Activated naive CD4-positive, alpha-beta T cell treated with anti-CD3 and anti-CD28 coated beads for 36 hours (primary cell): ENCODE measurements at regions not wholly inside any gene's neighbourhood (a gene's known extent, or its start where the extent isn't known, plus 50 kb on each side); places are given as distances from the start of the nearest gene placed in this dataset.
"Not testable (repeated sequence)": the region's sequence is repeated elsewhere in the genome, so short reads cannot be mapped to it uniquely, and the experiment has no call there.

Source experiments
- CTCF ChIA-PET: fragments of 350-600 bp; sonication (Branson Sonifier 250); formaldehyde crosslinking; loops from one replicate; lab custom pipeline; 2021; ENCODE audit warnings: antibody characterized with exemption; lab: Charles Lee
- DNase-seq: peaks from one replicate; pipeline ENCODE4 v3.0.0-alpha.2; 2020
- H3K27ac Mint-ChIP-seq: one replicate; pipeline ENCODE4 v1.8.0; 2021; ENCODE audit warnings: mild to moderate bottlenecking, mixed read lengths
- H3K27me3 Mint-ChIP-seq: one replicate; pipeline ENCODE4 v1.8.0; 2021; ENCODE audit warnings: low read depth, mixed read lengths
- H3K36me3 Mint-ChIP-seq: one replicate; pipeline ENCODE4 v1.8.0; 2021; ENCODE audit warnings: low read depth, mixed read lengths
- H3K4me1 Mint-ChIP-seq: one replicate; pipeline ENCODE4 v1.8.0; 2021; ENCODE audit warnings: low read depth, mixed read lengths
- H3K4me3 Mint-ChIP-seq: one replicate; pipeline ENCODE4 v1.8.0; 2021; ENCODE audit warnings: mild to moderate bottlenecking, moderate library complexity, mixed read lengths
- H3K9me3 Mint-ChIP-seq: one replicate; pipeline ENCODE4 v1.8.0; 2021; ENCODE audit warnings: mixed read lengths
- intact Hi-C: fragments of 100-400 bp; cut with micrococcal nuclease; formaldehyde crosslinking; loops from one replicate; pipeline ENCODE4 v1.15.1; 2023

DNA sequence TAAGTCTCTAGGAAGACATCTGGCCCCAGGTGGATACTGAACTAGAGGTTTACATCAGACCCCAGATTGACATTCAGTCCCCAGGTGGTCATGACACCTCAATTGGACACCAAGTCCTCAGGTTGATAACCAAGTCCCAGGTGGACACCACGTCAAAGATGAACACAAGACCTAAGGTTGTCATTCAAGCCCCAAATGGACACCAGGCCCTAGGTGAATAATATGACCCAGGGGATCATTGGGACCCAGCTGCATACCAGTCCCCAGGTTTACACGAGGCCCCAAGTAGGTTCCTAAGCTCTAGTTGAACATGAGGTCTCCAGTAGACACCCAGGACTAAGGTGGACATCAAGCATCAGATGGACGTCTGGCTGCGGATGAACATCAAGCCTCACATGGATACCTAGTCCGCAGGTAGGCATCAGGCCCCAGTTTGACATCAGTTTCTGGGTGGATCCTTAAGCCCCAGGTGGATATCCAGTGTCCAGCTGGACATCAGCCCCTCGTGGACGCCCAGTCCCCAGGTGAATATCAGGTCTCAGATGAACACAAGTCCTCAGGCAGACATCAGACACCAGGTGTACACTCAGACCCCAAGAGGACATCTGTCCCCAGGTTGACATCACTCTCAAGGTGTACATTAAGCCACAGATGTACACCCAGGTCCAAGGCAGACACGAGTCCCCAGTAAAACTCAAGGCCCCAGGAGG lies 1486.7 kb upstream of the TPTE start:
- H3K27ac Mint-ChIP-seq, intact Hi-C loops, H3K4me1 Mint-ChIP-seq, H3K9me3 Mint-ChIP-seq, H3K36me3 Mint-ChIP-seq, H3K27me3 Mint-ChIP-seq, H3K4me3 Mint-ChIP-seq, DNase-seq, CTCF ChIA-PET: not testable (repeated sequence)

DNA sequence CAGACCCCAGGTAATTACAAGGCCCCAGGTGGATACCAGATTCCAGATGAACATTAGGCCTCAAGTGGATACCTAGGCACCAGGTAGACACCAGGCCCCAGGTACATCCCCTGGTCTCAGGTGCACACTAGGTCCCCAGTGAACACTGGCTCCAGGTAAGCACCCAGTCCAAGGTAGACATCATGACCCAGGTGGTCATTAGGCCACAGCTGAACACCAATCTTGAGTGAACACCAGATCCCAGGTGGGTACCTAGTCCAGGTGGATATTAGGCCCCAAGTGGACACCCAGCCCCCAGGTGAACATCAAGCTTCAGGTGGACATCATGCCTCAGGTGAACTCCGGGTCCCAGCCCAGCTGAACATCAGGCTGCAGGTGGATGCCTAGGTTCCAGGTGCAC lies 1486.2 kb upstream of the TPTE start:
- CTCF ChIA-PET, H3K36me3 Mint-ChIP-seq, H3K9me3 Mint-ChIP-seq, H3K27ac Mint-ChIP-seq, H3K4me3 Mint-ChIP-seq, H3K27me3 Mint-ChIP-seq, DNase-seq, H3K4me1 Mint-ChIP-seq, intact Hi-C loops: not testable (repeated sequence)

DNA sequence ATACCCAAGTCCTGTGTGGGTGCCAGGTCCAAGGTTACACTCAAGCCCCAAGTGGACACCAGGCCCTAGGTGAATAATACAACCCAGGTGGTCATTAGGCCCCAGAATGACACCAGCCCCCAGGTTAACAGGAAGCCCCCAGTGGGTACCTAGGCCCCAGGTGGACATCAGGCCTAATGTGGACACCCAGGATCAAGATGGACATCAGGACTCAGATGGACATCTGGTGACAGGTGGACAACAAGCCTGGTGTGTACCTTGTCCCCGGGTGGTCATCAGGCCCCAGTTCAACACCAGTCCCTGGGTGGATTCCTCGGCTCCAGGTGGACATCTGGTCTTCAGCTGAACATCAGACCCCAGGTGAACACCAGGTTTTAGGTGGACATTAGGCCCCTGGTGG lies 1485.4 kb upstream of the TPTE start:
- H3K27me3 Mint-ChIP-seq, DNase-seq, H3K4me1 Mint-ChIP-seq, H3K9me3 Mint-ChIP-seq, intact Hi-C loops, H3K27ac Mint-ChIP-seq, H3K36me3 Mint-ChIP-seq, H3K4me3 Mint-ChIP-seq, CTCF ChIA-PET: not testable (repeated sequence)

DNA sequence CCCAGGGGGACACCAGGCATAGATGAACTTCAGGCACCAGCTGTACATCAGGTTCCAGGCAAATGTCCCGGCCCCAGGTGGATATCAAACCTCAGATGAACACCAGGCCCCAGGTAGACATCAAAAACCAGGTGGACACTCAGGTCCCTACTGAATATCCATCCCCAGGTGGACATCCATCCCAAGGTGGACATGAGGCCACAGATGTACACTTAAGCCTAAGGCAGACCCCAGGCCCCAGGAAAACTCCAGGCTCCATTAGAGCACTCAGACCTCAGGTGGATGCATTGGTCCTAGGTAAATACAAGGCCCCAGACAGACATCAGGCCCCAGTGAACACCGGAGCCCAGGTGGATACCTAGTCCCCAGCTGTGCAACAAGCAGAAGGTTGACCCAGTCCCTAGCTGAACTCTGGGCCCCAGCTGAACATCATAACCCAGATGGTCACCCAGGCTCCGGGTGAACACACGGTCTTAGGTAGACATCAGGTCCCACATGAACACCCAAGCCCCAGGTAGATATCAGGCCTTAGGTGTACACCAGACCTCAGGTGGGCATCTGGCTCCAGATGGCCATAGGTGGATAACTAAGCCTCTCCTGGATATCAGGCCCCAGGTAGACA lies 1484.3 kb upstream of the TPTE start:
- H3K9me3 Mint-ChIP-seq, H3K27me3 Mint-ChIP-seq, CTCF ChIA-PET, H3K4me3 Mint-ChIP-seq, intact Hi-C loops, H3K36me3 Mint-ChIP-seq, H3K27ac Mint-ChIP-seq, DNase-seq, H3K4me1 Mint-ChIP-seq: not testable (repeated sequence)

DNA sequence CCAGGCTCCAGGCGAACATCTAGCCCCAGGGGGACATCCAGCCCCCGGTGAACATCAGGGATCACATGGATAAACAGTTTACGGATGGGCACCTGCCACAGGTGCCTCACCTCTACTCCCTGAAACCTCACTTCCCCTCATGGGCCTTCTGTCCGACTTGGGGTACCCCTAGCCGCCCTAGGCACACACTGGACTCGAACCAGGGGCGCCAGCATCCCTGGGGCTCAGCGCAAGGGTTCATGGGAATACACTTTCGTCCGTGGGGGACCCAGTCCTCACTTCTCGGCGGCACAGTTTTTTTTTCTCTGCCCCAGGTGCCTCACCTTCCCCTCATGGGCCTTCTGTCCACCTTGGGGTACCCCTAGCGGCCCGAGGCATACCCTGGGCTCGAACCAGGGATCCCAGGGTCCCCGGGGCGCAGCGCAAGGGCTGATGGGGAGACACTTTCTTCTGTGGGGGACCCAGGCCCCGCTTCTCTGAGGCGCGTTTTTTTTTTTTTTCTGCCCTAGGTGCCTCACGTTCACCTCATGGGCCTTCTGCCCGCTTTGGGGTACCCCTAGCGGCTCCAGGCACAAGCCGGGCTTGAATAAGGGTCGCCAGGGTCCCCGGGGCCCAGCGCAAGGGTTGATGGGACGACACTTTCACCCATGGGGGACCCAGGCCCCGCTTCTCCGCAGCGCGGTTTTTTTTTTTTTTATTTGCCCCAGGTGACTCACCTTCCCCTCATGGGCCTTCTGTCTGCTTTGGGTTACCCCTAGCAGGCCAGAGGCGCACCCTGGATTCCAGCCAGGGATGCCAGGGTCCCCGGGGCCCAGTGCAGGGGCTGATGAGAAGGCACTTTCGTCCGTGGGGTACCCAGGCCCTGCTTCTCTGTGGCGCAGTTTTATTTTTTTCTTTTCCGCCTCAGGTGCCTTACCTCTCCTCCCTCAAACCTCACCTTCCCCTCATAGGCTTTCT lies 1483.5 kb upstream of the TPTE start:
- H3K27me3 Mint-ChIP-seq, DNase-seq, H3K4me1 Mint-ChIP-seq, H3K4me3 Mint-ChIP-seq, H3K9me3 Mint-ChIP-seq, intact Hi-C loops, H3K27ac Mint-ChIP-seq, CTCF ChIA-PET, H3K36me3 Mint-ChIP-seq: not testable (repeated sequence)

DNA sequence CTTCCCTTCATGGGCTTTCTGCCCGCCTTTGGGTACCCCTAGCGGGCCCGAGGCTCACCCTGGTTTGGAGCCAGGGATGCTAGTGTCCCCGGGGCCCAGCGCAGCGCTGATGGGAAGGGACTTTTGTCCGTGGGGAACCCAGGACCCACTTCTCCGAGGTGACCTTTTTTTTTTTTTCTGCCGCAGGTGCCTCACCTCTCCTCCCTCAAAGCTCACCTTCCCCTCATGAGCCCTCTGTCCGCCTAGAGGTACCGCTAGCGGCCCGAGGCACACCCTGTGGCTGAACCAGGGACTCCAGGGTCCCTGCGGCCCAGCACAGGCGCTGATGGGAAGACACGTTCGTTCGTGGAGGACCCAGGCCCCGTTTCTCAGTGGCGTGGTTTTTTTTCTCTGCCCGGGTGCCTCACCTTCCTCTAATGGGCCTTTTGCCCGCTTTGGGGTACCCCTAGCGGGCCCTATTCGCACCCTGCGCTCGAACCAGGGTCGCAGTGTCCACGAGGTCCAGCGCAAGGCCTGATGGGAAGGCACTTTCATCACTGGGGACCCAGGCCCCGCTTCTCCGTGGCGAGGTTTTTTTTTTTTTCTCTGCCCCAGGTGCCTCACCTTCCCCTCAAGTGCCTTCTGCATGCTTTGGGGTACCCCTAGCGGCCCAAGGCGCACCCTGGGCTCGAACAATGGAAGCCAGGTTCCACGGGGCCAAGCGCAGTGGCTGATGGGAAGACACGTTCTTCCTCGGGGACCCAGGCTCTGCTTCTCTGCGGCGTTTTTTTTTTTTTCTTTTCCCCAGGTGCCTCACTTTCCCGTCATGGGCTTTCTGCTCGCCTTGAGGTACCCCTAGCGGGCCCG lies 1481.6 kb upstream of the TPTE start:
- H3K4me1 Mint-ChIP-seq, H3K36me3 Mint-ChIP-seq, intact Hi-C loops, DNase-seq, CTCF ChIA-PET, H3K9me3 Mint-ChIP-seq, H3K27ac Mint-ChIP-seq, H3K4me3 Mint-ChIP-seq, H3K27me3 Mint-ChIP-seq: not testable (repeated sequence)

DNA sequence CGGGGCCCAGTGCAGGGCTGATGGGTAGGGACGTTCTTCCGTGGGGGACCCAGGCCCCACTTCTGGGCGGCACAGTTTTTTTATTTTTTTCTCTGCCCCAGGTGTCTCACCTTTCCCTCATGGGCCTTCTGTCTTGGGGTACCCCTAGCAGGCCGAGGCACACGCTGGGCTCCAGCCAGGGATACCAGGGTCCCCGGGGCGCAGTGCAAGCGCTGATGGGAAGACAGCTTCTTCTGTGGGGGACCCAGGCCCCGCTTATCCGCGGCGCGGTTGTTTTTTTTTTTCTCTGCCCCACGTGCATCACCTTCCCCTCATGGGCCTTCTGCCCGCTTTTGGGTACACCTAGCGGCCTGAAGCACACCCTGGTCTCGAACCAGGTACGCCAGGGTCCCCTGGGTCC lies 1481.0 kb upstream of the TPTE start:
- DNase-seq, H3K4me1 Mint-ChIP-seq, H3K9me3 Mint-ChIP-seq, intact Hi-C loops, H3K27me3 Mint-ChIP-seq, CTCF ChIA-PET, H3K36me3 Mint-ChIP-seq, H3K27ac Mint-ChIP-seq, H3K4me3 Mint-ChIP-seq: not testable (repeated sequence)

DNA sequence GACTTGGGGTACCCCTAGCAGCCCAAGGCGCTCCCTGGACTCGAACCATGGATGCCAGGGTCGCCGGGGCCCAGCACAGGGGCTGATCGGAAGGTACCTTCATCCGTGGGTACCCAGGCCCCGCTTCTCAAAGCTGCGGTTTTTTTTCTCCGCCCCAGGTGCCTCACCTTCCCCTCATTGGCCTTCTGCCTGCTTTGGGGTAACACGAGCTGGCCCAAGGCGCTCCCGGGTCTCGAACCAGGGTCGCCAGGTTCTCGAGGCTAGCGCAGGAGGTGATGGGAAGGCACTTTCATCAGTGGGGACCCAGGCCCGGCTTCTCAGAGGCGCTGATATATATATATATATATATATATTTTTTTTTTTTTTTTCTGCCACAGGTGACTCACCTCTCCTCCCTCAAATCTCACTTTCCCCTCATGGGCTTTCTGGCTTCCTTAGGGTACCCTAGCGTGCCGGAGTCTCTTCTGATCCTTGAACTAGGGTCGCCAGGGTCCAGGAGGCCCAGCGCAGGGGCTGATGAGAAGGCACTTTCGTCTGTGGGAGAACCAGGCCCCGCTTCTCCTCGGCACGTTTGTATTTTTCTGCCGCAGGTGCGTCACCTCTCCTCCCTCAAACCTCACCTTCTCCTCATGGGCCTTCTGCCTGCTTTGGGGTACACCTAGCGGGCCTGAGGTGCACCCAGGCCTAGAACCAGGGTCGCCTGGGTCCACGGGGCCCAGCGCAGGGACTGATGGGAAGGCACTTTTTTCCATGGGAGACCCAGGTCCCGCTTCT lies 1480.0 kb upstream of the TPTE start:
- intact Hi-C loops, CTCF ChIA-PET, H3K4me3 Mint-ChIP-seq, H3K27me3 Mint-ChIP-seq, DNase-seq, H3K4me1 Mint-ChIP-seq, H3K36me3 Mint-ChIP-seq, H3K9me3 Mint-ChIP-seq, H3K27ac Mint-ChIP-seq: not testable (repeated sequence)

DNA sequence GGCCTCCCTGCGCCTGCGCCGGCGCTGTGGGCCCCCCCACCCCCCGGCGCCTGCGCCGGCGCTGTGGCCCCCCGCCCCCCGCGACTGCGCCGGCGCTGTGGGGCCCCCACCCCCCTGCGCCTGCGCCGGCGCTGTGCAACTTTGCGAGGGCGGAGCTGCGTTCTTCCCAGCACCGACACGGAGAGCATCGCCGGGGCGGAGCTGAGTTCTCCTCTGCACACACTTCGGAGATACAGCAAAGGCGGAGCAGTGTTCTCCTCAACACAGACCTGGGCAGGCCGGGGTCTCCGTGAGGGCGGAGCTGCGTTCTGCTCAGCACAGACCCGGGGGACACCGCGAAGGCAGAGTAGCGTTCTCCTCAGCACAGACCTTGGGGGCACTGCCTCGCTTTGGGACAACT lies 1478.3 kb upstream of the TPTE start:
- H3K4me1 Mint-ChIP-seq, H3K4me3 Mint-ChIP-seq, H3K36me3 Mint-ChIP-seq, CTCF ChIA-PET, H3K27me3 Mint-ChIP-seq, H3K27ac Mint-ChIP-seq, H3K9me3 Mint-ChIP-seq, intact Hi-C loops, DNase-seq: not testable (repeated sequence)

DNA sequence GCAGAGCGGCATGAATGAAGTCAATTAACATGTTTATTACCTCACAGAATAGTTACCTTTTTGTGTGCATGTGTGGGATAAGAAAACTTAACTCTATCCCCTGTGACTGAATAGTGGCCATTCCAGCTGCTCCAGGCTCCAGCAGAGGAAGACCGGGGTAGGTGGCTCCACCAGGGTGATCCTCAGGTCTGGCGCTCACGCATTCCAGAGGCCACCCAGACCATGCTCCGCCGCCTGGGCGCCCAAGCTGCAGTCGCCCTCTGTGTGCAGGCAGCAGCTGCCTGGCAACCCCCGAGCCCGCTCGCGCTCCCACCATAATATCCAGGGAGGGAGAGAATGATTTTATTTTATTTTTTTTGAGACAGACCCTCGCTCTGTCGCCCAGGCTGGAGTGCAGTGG lies 1474.5 kb upstream of the TPTE start:
- H3K4me3 Mint-ChIP-seq, H3K4me1 Mint-ChIP-seq, DNase-seq, H3K36me3 Mint-ChIP-seq, H3K9me3 Mint-ChIP-seq, H3K27ac Mint-ChIP-seq, CTCF ChIA-PET, intact Hi-C loops, H3K27me3 Mint-ChIP-seq: not testable (repeated sequence)

DNA sequence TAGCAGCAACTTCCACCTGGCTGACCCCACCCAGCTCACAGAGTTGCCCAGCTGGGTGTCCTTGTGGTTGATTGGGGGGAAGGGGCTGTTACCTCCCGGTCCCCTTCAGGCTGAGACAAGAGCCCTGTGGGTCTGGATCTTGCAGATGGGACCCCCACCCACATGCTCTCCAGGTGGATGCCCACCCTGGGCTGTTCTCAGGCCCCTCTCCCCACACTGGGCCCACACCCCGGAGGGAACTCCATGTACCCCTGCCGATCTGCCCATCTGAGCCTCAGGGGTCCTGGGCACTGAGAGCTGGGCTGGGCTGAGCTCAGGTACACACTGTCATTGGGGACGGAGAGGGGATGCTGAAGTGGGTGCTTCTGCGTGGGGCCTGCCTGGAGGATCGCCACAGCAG lies 1453.9 kb upstream of the TPTE start:
- H3K36me3 Mint-ChIP-seq, H3K4me1 Mint-ChIP-seq, H3K4me3 Mint-ChIP-seq, DNase-seq, CTCF ChIA-PET, H3K27ac Mint-ChIP-seq, H3K9me3 Mint-ChIP-seq, intact Hi-C loops, H3K27me3 Mint-ChIP-seq: not testable (repeated sequence)
